H9 (cell line): ENCODE measurements at regions not wholly inside any gene's neighbourhood (a gene's known extent, or its start where the extent isn't known, plus 50 kb on each side); places are given as distances from the start of the nearest gene placed in this dataset.

Experiments used
- DNase-seq: peaks from one replicate; pipeline ENCODE4 v3.0.0-alpha.2; 2017
- H2AFZ ChIP-seq: one replicate; pipeline ENCODE4 v1.6.1; 2013; ENCODE audit warnings: mild to moderate bottlenecking, low read length, control low read depth, moderate library complexity
- H2AK5ac ChIP-seq: 2 replicates; pipeline ENCODE4 v1.6.1; 2013; ENCODE audit warnings: low read length, control low read depth, mixed read lengths; ENCODE audit not compliant: insufficient read length
- H2BK120ac ChIP-seq: one replicate; pipeline ENCODE4 v1.6.1; 2013; ENCODE audit warnings: low read depth, mild to moderate bottlenecking, low read length, control low read depth, inconsistent platforms; ENCODE audit not compliant: poor library complexity, severe bottlenecking
- H2BK12ac ChIP-seq: 2 replicates; pipeline ENCODE4 v1.6.1; 2013; ENCODE audit warnings: low read length, control low read depth, mixed read lengths, low read depth; ENCODE audit not compliant: insufficient read length
- H2BK15ac ChIP-seq: 2 replicates; pipeline ENCODE4 v1.6.1; 2013; ENCODE audit warnings: low read depth, low read length, control low read depth
- H2BK20ac ChIP-seq: one replicate; pipeline ENCODE4 v1.6.1; 2013; ENCODE audit warnings: low read depth, mild to moderate bottlenecking, low read length, control low read depth, inconsistent platforms; ENCODE audit not compliant: poor library complexity, severe bottlenecking
- H2BK5ac ChIP-seq: 2 replicates; pipeline ENCODE4 v1.6.1; 2013; ENCODE audit warnings: low read length, control low read depth, mixed read lengths; ENCODE audit not compliant: insufficient read length
- H3K14ac ChIP-seq: 2 replicates; pipeline ENCODE4 v1.6.1; 2013; ENCODE audit warnings: low read length, control low read depth; ENCODE audit not compliant: insufficient read depth
- H3K18ac ChIP-seq: 2 replicates; pipeline ENCODE4 v1.6.1; 2013; ENCODE audit warnings: low read depth, mild to moderate bottlenecking, mixed read lengths, low read length, control low read depth; ENCODE audit not compliant: insufficient read length
- H3K23ac ChIP-seq: 2 replicates; pipeline ENCODE4 v1.6.1; 2013; ENCODE audit warnings: low read length, control low read depth, mixed read lengths, low read depth; ENCODE audit not compliant: insufficient read length
- H3K23me2 ChIP-seq: 2 replicates; pipeline ENCODE4 v1.6.1; 2013; ENCODE audit warnings: low read depth, mild to moderate bottlenecking, mixed read lengths, low read length, control low read depth; ENCODE audit not compliant: insufficient read length, poor library complexity, severe bottlenecking
- H3K27ac ChIP-seq: 2 replicates; pipeline ENCODE4 v1.5.1; 2013; ENCODE audit warnings: low read length, control low read depth, mixed read lengths, low read depth; ENCODE audit not compliant: insufficient read length
- H3K27me3 ChIP-seq: 2 replicates; pipeline ENCODE4 v1.6.1; 2013; ENCODE audit warnings: low read length, control low read depth, inconsistent platforms; ENCODE audit not compliant: insufficient read depth
- H3K4ac ChIP-seq: 2 replicates; pipeline ENCODE4 v1.6.1; 2013; ENCODE audit warnings: low read depth, mild to moderate bottlenecking, control low read depth, inconsistent platforms, low read length, moderate library complexity
- H3K4me1 ChIP-seq: 2 replicates; pipeline ENCODE4 v1.6.1; 2013; ENCODE audit warnings: low read length, control low read depth, inconsistent platforms; ENCODE audit not compliant: insufficient read depth
- H3K4me2 ChIP-seq: 2 replicates; pipeline ENCODE4 v1.6.1; 2013; ENCODE audit warnings: low read length, control low read depth, mixed read lengths; ENCODE audit not compliant: insufficient read length, insufficient read depth
- H3K56ac ChIP-seq: 2 replicates; pipeline ENCODE4 v1.6.1; 2013; ENCODE audit warnings: low read depth, mild to moderate bottlenecking, mixed read lengths, low read length, control low read depth; ENCODE audit not compliant: insufficient read length
- H3K79me1 ChIP-seq: 2 replicates; pipeline ENCODE4 v1.6.1; 2013; ENCODE audit warnings: low read depth, mild to moderate bottlenecking, moderate library complexity, low read length, control low read depth, inconsistent platforms; ENCODE audit not compliant: insufficient read depth, poor library complexity, severe bottlenecking
- H3K79me2 ChIP-seq: 2 replicates; pipeline ENCODE4 v1.6.1; 2013; ENCODE audit warnings: low read length, control low read depth, inconsistent platforms; ENCODE audit not compliant: insufficient read depth
- H3K9ac ChIP-seq: 2 replicates; pipeline ENCODE4 v1.6.1; 2013; ENCODE audit warnings: low read length, control low read depth, mixed read lengths; ENCODE audit not compliant: insufficient read length; ENCODE audit errors: extremely low read depth
- H3K9me3 ChIP-seq: one replicate; pipeline ENCODE4 v1.6.1; 2013; ENCODE audit warnings: low read depth, low read length, inconsistent platforms; ENCODE audit not compliant: control insufficient read depth
- H3T11ph ChIP-seq: one replicate; pipeline ENCODE4 v1.6.1; 2013; ENCODE audit warnings: mild to moderate bottlenecking, low read length, control low read depth, inconsistent platforms
- H4K20me1 ChIP-seq: one replicate; pipeline ENCODE4 v1.6.1; 2013; ENCODE audit not compliant: control insufficient read depth, insufficient read length, insufficient read depth
- H4K5ac ChIP-seq: 2 replicates; pipeline ENCODE4 v1.6.1; 2013; ENCODE audit warnings: low read depth, mild to moderate bottlenecking, mixed read lengths, low read length, control low read depth; ENCODE audit not compliant: insufficient read length
- H4K8ac ChIP-seq: replicated peaks from 2 replicates; pipeline ENCODE4 v1.6.1; 2013; ENCODE audit warnings: low read length, control low read depth, mixed read lengths, low read depth; ENCODE audit not compliant: insufficient read length
- H4K91ac ChIP-seq: 2 replicates; pipeline ENCODE4 v1.6.1; 2013; ENCODE audit warnings: low read depth, mild to moderate bottlenecking, moderate library complexity, mixed read lengths, low read length, control low read depth; ENCODE audit not compliant: insufficient read length
- H3K27ac Mint-ChIP-seq, 3 experiments: 2 replicates in 2 of 3; 3 replicates in 1 of 3; pipeline ENCODE4 v1.8.0; 2020 to 2021; ENCODE audit warnings: mixed read lengths in 3 of 3, mild to moderate bottlenecking in 1 of 3, moderate library complexity in 1 of 3
- H3K27me3 Mint-ChIP-seq: 2 replicates; pipeline ENCODE4 v1.8.0; 2021; ENCODE audit warnings: low read depth, mild to moderate bottlenecking, moderate library complexity, mixed read lengths
- H3K36me3 Mint-ChIP-seq, 3 experiments: 2 replicates in 2 of 3; 3 replicates in 1 of 3; pipeline ENCODE4 v1.8.0; 2020 to 2021; ENCODE audit warnings: low read depth in 3 of 3, mixed read lengths in 3 of 3; ENCODE audit not compliant: insufficient read depth in 1 of 3
- H3K4me1 Mint-ChIP-seq, 2 experiments: 2 replicates each; pipeline ENCODE4 v1.8.0; 2020; ENCODE audit warnings: mixed read lengths in 2 of 2
- H3K4me3 Mint-ChIP-seq, 2 experiments: 2 replicates in 1 of 2; 3 replicates in 1 of 2; pipeline ENCODE4 v1.8.0; 2020 to 2021; ENCODE audit warnings: mild to moderate bottlenecking in 2 of 2, mixed read lengths in 2 of 2, moderate library complexity in 1 of 2
- H3K9me3 Mint-ChIP-seq, 2 experiments: 2 replicates in 1 of 2; 3 replicates in 1 of 2; pipeline ENCODE4 v1.8.0; 2020; ENCODE audit warnings: mild to moderate bottlenecking in 2 of 2, mixed read lengths in 2 of 2, moderate library complexity in 1 of 2
- CTCF ChIP-seq: fragments of 200-600 bp; sonication (generic); conservative IDR thresholded peaks from 3 replicates; pipeline ENCODE4 v1.8.0; 2021; ENCODE audit warnings: antibody characterized with exemption, mild to moderate bottlenecking
- WGBS: extraction: QIAGEN DNeasy Blood & Tissue Kit; methylation state at CpG from one replicate; pipeline ENCODE4 v1.1.7; 2013; ENCODE audit warnings: missing lambda C conversion rate, low lambda C conversion rate, mixed read lengths; ENCODE audit not compliant: insufficient read length; ENCODE audit errors: extremely low coverage; 5-methylcytosine and 5-hydroxymethylcytosine counted together

DNA sequence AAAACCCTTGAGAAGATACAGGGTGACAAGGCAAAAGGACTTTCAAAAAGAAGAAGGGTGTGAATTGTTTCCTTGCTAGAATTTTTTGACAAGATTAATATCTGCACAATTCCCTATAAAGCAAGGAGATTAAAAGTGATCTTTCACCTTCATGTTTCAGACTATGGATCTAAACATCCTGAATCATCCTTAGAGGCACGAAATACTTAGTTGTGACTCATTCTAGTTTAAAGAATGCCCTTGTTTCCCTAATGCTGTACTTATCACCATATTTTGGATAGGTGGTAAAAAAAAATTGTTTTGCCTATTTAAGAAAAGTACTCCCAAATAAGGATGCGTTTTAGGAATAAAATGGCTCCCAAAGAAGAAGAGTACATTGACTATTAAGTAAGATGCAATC lies 415.1 kb downstream of the LRRIQ3 start:
- no peak overlapping the region for H3K23ac ChIP-seq
- H3K79me2 ChIP-seq = no peaks in the 10 kb centered on the region
- WGBS = no CpG with 5 or more reads among the region's 2 CpGs
- Mint-ChIP-seq H3K36me3 (no peaks in the 10 kb centered on the region), H3K9me3 (no peaks in the 10 kb centered on the region), H3K4me3 (no peak overlapping the region), H3K27me3 (no peaks in the 10 kb centered on the region), H3K27ac (no peak overlapping the region), H3K4me1 (peaks cover 5 to 9% of the 10 kb centered on the region in 2 experiments)
- no peak overlapping the region for H2BK12ac ChIP-seq
- no peak overlapping the region for H4K5ac ChIP-seq
- no peaks in the 10 kb centered on the region for H3K79me1 ChIP-seq
- no peak overlapping the region for H2BK20ac ChIP-seq
- H3K14ac ChIP-seq = no peak overlapping the region
- no peaks in the 10 kb centered on the region for H4K20me1 ChIP-seq
- no peak overlapping the region for H3K9ac ChIP-seq
- no peaks in the 10 kb centered on the region for H3K9me3 ChIP-seq
- no peak overlapping the region for H2AFZ ChIP-seq
- H3K56ac ChIP-seq = no peak overlapping the region
- H4K91ac ChIP-seq = no peak overlapping the region
- H2AK5ac ChIP-seq = no peak overlapping the region
- H3K23me2 ChIP-seq = no peaks in the 10 kb centered on the region
- no peaks in the 10 kb centered on the region for H3K4me1 ChIP-seq
- H2BK5ac ChIP-seq = no peak overlapping the region
- no peak overlapping the region for H3K18ac ChIP-seq
- H2BK15ac ChIP-seq = no peak overlapping the region
- no peak overlapping the region for H3K4ac ChIP-seq
- no peak overlapping the region for H4K8ac ChIP-seq
- H2BK120ac ChIP-seq = no peak overlapping the region
- no peak for TF ChIP-seq CTCF
- no peak overlapping the region for H3K4me2 ChIP-seq
- H3K27me3 ChIP-seq = no peaks in the 10 kb centered on the region
- no peak overlapping the region for H3K27ac ChIP-seq
- no peak for DNase-seq
- H3T11ph ChIP-seq = no peak overlapping the region
